NCI-H2171 treated with DMSO at 0.1 percent for 48 hours (cell line): ENCODE measurements at regions not wholly inside any gene's neighbourhood (a gene's known extent, or its start where the extent isn't known, plus 50 kb on each side); places are given as distances from the start of the nearest gene placed in this dataset.
A peak's percentile ranks its signal among the peaks of the same experiment; 100 is the strongest.
"Not testable (repeated sequence)": the region's sequence is repeated elsewhere in the genome, so short reads cannot be mapped to it uniquely, and the experiment has no call there.

Experiments used
- DNase-seq: peaks from one replicate; lab custom pipeline; 2025; lab: John Stamatoyannopoulos, UW

DNA sequence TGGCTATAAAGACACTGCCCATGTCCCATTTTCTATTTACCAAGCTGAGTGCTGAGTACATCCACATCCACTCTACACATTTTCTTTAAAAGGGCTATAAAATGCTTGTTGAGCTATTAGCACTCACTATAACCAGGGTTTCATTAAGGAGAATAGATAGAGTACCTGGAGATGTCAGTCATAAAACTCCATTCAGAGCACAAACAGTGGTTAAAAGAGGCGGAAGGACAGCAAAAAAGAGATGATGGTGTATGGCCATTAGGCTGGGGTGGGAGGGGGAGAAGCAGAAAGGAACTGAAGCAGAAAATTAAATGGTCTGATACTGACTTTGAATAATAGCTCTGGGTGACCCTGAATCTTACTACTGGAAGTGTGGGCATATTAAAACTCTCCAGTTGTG is 609.9 kb upstream of the MAP3K7 start:
- DNase-seq, result no peak

DNA sequence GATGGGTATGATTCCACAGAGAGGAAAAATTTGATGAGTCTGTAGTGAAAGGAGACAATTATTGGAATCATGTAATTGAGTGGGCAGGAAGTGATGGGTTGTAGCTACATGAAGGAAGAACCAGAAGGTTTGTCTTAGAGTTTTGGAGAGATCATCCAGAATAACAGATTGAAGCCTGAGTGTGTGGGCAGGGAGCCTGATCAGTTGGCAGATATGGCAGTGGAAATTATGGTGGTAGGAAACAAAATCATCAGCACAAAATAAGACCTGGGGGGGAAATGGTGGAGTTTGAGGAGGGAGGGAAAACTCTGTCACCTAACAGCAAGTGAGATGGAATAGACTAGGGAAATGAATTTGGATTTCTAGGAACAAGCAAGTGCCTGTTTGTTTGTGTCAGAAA is 606.6 kb upstream of the MAP3K7 start:
- DNase-seq, result no peak

DNA sequence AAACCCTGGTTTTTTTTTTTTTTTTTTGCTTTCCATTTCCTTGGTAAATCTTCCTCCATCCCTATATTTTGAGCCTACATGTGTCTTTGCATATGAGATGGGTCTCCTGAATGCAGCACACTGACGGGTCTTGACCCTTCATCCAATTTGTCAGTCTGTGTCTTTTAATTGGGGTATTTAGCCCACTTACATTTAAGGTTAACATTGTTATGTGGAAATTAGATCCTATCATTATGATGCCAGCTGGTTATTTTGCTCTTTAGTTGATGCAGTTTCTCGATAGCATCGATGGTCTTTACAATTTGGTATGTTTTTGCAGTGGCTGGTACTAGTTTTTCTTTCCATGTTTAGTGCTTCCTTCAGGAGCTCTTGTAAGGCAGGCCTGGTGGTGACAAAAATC is 603.2 kb upstream of the MAP3K7 start:
- DNase-seq, result not testable (repeated sequence)

DNA sequence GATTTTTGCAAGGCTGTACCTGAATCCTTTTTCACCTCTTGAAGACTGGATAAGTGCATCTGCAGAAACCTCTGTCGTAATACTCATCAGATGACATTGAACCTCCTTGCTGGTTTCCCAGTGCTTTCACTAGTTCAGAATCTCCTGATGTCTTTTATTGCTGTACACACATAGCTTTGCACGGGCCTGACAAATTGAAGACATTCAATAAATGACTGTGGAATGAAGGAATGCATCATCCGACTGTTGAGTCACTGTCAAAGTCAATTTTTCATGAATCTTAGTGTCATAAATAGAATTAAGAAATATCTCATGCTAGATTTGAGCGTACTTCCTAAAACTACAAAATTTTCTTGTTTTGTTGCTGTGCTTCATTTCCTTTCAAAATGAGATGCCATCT is 598.2 kb upstream of the MAP3K7 start:
- no peak for DNase-seq

DNA sequence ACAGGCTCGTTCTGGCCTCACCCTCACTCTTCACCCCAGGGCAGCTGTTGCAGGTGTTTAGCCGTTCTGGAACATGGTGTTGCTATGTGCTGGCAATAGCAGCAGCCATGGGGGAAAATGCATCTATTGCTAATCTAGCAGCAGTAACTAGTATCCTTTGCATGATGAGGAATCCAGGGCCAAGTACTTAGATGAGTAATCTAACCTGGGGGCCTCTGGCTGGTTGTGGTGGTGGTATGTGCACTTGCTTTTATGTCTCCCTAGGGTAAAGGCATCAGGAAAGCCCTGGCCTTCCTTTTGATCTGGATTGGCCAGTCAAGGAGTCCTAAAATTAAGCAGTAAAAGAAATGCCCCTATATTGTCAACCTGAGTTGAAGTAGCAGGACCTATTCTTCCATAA is 594.5 kb upstream of the MAP3K7 start:
- no peak for DNase-seq

DNA sequence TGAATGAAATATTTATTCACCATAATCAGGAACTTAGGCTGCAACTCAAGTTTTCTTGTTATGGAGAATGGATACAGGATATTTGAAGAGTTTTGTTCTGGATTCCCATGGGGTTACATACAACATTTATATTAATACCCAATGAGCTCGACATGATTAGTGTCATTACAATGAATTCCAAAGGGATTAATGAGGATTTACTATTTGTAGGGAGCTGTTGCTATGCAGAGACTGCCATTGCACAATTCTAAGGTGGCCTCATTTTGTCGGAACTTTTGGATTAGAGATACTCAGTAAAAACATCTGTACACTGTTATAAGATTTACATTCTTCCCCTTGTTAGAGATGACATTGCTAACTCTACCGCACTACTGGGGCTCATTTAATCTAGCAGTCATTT is 586.8 kb upstream of the MAP3K7 start:
- DNase-seq, result no peak

DNA sequence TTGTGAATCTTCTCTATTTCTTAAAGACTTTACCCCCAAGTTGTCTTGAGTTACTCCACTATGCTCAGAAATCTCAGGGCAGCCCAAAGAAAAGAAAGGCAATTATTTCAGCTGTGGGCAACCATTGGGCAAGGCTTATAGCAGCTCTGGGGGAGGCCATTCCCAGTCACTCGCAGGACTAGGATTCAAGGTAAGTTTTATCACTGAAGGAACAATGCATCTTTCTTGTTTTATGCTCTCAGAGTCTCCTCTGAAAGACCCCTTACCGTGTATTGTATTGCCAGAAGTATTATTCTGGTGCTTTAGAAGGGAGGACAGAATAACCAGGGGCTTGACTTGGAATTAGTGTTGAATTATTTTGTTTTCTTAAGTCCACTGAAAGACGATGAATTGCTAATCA is 586.3 kb upstream of the MAP3K7 start:
- no peak for DNase-seq

DNA sequence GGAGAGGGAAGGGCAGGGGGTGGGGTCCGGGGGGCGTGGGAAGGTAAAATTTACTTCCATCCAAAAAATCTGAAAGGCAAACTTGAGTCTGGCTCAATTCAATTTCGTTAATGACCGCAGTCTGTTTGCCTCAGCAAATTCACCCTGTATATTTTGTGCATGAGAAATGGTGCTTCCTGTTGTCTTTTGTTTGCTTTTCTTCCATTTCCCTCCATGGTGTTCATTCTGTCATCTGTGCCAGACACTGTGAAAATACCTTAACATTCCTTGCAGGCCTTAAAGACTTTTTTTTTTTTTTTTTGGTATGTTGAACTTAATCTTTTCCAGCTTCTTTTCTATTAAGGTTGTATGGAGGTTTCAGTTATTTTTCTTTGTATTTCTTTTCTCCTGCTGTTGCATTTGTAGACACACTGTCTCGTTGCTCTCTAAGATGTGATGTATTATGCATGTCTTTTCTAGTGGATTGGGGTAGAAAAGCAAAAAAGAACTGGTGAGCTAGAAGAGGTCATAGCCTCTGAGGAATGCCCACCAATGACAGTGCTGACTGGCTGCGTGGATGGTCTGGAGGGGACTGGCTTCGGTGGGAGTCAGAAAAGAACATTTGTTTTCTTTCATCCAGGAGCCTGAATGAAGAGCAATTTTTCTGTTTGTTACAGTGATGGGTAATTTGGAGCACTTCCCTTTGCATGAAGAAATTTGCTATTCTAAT is 585.0 kb upstream of the MAP3K7 start:
- no peak for DNase-seq

DNA sequence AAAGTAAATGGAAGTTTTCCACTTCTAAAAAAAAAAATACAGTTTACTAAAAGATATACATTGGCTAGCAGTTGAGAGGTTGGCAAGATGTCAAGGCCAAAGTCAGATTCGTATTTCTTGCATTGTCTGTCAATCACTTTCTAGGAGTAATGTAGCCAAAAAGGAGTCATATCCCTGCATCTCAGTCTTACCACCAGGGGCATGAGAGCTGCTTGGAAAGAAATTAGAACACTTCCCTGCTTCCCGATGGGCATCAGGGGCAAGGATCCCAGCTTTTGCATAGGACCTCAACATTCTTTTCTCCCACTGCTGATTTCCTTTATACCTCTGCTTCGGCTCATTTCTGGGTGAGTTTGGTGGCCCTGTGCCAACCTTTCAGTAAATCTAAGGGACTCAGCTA is 581.0 kb upstream of the MAP3K7 start:
- peak; percentile 10 for DNase-seq

DNA sequence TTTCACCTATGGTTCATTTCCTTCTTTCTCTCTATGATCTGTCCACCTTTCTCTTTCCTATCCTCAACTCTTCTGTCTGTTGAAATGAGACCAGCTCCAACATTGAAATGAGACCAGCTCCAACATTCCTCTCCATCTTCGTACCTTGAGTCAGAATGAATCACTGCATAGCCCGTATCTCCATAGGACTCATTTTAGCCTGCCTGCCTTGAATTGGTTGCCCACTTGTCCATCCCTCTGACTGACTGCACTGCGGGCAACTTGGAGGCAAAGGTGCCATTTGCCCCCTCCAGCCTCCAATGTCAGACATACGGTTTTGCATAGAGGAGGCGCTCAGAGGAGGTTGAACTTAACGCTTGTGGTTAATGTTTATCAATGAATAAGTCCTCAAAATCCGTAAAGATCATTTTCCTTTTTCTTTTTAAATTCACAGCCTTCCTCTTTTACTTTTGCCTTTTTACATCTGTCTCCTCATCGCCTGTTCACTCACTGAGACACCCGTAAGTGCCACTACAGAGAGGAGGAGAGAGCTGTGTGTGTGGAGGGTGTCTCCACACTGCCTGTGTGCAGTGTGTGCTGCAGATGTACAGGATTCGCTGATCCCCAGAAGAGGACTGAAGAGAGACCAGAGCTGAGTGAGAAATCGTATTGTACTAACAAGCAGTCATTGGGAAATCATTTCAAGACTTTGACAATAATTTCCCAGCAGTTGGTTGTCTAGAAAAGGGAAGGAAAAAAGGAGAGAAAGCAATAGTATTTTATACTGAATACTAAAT is 579.6 kb upstream of the MAP3K7 start:
- no peak for DNase-seq

DNA sequence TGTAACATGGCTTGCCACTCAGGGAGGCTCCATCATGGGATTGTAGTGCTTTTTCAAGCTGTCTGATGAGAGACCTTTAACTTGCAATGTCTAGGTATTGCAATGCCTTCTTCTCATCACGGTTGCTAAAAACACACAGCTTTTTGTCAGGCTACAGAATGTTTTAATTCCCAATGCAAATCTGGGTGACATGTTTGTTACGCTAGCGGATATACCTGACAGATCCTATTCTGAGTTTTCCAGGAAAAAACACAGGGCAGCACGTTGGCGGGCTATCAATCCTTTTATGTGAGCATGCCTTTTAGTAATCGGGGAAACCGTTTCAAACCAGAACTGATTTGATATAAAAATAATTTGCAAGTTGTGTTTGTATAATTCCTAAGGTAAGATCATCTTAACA is 577.2 kb upstream of the MAP3K7 start:
- no peak for DNase-seq

DNA sequence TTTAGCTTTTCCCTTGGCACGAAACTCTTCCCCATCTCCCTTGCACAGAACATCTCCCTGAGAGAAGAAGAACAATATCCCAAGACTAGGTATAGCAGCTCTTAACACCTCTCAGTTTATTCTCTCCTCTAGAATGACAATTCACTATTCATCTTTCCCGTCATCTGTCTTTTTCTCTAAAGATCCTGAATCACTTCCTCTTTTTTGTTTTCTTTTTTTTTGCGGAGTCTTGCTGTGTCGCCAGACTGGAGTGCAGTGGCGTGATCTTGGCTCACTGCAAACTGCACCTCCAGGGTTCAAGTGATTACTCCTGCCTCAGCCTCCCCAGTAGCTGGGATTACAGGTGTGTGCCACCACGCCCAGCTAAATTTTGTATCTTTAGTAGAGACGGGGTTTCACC is 574.4 kb upstream of the MAP3K7 start:
- no peak for DNase-seq

DNA sequence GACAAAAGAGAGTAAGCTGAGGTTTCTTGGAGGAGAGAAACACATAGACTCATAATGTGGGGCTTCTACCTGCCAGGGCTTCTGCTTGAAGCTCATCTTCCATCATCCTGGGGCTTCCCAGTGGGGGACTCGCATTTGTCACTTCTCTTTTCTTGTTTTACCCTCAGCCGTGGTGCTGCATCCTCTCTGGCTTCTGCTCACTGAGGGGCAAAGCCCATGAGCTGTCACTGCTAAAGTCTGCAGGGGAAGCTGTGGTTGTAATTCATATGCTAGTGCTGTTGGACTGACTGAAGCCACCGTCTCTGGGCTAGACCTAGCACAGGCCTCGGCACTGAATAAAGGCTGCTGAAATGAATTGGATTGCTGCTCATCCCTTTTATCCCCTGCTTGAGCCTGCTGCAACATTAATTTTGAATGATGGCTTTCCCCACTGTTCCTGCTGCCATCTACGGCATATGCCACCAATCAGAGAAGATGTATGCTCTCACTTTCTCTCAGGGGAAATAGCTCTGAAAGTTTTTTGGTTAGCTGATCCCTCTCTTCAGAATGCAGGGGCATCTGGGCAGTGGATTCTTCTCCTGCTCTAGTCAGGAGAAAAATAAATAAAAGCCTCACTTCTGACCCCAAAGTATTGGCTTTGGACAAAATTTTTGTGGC is 568.4 kb upstream of the MAP3K7 start:
- peak; percentile 51 for DNase-seq

DNA sequence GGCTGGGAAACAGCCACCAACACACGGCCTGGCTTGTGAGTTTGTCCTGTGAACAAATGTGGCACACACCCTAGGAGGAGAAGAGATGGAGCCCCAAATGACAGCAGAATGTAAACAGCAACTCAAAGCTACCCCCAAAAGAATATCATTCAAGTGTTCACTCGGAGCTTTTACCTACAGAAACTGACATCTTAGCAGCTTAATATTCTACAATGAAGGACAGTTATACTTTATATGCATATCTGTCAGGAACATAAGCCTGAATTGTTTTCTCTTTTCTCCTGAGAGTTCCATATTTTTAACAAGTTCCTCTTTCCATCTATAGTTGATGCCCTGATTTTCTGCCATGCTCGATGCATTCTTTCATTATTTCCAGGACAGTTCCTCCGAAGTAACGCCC is 566.0 kb upstream of the MAP3K7 start:
- no peak for DNase-seq

DNA sequence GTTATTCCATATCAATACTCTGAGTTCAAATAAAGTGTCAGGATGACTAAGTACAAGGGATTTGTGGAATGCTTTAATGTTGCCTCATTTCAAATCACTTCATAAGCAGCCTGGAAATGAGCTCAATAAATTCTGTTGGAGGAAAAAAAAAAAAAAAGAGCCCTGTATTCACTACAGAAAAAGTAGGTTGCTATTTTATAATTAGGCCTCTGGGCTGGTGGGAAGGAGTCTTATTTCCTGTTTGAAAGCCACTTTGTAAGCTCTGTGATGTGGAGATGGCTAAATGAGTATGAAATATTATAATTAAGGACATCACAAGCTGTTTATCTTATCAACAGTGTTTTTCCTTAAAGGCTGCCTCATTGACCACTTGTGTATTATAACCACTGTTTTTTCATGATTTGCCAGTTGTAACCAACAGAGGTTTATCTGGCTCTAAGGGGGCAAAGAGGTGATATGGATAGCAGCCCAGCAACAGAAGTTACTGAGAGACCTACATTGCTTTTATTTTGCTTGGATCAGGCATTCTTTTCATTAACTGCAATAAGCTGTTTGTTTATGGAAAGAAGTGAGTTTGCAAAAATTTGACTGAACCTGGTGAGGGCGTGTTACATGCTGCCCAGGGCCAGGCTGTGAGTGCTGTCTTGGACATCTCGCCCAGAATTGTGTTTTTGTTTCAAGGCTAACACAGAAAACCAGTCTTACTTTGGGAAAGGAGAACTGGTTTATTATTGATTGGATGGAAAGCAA is 563.3 kb upstream of the MAP3K7 start:
- no peak for DNase-seq

DNA sequence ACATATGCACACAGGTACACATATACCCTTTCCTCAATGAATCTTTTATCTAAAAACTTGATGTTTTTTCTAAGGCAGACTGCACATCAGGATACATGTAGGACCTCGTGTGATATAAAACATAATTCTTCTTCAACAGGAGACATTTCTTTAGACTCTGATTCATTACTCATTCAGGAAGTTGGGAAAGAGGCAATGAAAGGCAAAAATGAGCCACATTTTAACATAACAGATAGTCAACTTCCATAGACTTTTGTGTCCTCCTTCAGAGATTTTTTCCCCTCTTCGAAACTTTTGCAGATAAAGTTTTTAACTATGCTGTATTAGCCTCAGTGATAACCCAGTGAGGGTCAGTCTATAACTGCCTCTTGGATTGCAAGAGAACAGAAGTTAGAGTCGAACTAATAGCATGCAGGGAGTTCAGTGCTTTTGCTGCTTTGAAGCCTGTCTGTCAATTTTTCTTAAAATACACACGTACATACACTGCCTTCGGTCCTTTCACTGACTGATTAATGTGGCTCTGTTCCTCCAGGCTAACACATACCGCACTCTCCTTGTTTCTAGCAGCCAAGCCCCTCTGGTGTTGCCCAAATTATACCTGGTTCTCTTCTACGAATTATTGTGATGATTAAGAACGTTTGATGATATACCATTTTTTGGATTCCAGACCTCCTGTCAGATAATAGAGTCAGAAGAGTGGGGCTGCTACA is 562.5 kb upstream of the MAP3K7 start:
- DNase-seq, result no peak

DNA sequence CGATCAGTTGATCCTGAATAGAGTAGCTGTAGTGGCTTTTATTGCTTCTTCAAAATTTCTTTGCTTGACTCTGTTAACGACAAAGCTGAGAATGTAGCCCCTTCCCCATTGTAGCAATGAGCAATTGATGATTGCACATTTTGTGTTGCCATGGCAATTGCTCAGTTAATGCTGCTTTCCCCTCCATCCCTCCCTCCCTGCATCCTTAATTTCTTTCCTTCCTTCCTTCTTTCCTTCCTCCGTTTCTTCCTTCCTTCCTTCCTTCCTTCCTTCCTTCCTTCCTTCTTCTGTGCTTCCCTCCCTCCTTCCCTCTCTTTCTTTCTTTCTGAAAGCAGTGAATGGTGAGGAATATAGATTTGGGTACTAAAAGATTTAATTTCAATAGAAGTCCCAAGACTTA is 557.3 kb upstream of the MAP3K7 start:
- DNase-seq, result no peak

DNA sequence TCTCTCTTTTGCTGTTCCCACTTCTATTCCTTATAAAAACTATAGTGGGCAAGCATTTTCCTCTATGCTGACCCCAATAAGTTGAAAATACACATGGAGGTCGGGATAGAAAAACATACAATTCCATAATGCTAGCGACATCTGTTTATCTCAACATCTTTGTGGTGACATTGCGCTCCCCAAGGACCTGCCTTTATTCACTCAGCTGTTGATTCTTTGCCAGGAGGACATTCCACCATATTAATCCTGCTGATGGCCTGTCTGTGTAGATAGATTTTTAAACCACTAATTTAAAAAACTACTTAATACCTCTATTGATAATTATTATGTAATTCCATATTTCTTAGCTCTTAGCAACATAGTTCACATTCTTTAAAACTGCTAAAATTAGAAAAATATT is 555.3 kb upstream of the MAP3K7 start:
- peak; percentile 42 for DNase-seq

DNA sequence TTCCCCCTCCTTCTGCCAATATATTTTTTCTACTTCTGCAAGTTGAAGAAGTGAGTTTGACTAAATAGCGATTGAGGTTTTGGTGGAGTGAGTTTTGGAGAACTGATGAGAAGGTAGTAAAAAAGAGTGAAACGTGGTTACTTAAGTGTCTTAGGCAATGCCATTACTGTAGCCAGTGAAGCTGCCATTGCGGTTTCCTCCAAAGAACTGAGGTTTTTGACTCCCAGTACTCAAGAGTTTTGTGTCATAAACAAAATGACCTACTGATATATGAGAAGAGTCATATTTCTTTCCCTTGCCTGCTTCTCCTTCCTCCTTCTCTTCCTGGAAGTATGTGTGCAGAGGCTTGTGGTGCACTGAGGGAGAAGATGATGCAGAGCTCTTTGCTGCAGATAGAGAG is 554.5 kb upstream of the MAP3K7 start:
- DNase-seq, result no peak

DNA sequence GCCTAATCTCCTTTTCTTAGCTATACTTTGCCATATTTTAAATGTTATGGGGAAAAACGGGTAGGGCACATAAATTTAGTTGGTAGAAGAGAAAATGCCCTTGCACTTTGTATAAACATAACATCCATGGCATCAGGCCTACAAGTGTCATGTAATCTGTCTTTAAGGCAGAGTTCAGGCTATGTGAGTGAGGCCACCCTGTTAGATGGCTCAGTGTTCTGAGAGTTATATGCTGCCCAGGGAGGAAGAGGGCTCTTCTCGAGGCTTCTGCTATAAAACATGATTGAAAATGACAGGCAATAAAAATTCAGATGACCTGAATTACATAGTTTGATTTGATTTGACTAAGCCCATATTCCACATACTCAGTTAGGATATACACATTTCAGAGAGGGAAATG is 553.6 kb upstream of the MAP3K7 start:
- DNase-seq, result no peak

DNA sequence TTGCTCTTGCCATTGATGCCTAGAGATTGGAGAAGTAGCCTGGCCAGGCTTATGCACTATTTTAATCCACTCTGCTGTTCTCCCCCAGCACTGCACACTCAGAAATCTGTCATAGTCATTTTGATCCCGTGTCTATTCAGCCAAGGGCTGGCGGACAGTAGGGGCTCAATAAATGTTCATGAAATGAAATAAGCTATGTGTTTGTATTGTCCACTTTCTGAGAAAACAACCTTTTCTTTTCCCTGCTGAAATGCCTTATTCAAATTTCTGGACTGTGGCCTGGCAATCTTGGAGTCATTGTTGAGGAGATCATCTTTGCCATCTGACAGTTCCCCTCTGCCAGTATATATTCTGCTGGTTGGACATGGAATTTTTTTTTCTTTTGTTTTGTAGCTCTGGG is 550.4 kb upstream of the MAP3K7 start:
- DNase-seq, result no peak
